ENCODE measurements at regions not wholly inside any gene's neighbourhood (a gene's known extent, or its start where the extent isn't known, plus 50 kb on each side); places are given as distances from the start of the nearest gene placed in this dataset.

DNA sequence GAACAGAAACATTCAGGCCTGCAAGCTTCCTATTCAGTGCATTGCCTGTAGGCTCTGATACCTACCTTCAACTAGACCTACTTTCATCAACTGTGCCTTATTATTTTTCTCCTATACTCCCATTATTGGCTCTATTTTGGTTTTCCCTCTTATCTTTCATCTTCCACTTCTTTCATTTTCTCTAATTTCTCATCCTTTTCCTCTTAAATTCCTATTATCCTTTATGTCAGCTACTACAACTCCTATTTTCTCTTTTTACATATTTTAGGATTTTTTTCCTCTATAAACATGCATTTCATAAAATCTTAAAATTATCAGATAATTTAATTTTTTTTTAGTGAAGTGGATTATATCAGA lies 61.6 kb upstream of the PRDM8 start:
- no peak for DNase-seq
- Histone ChIP-seq H3K27ac (no peak overlapping the region), H3K9me3 (no peaks in the 10 kb centered on the region), H3K36me3 (no peaks in the 10 kb centered on the region), H3K4me3 (no peak overlapping the region), H3K27me3 (no peaks in the 10 kb centered on the region), H3K4me1 (no peaks in the 10 kb centered on the region)
- intact Hi-C loops (cut with DNase I; ENCODE audit: low total_unique reads) = no loop called here
- TF ChIP-seq CTCF (IDR thresholded peaks at IDR 0.05) = no peak
- TF ChIP-seq POLR2A (IDR thresholded peaks at IDR 0.05) = no peak

DNA sequence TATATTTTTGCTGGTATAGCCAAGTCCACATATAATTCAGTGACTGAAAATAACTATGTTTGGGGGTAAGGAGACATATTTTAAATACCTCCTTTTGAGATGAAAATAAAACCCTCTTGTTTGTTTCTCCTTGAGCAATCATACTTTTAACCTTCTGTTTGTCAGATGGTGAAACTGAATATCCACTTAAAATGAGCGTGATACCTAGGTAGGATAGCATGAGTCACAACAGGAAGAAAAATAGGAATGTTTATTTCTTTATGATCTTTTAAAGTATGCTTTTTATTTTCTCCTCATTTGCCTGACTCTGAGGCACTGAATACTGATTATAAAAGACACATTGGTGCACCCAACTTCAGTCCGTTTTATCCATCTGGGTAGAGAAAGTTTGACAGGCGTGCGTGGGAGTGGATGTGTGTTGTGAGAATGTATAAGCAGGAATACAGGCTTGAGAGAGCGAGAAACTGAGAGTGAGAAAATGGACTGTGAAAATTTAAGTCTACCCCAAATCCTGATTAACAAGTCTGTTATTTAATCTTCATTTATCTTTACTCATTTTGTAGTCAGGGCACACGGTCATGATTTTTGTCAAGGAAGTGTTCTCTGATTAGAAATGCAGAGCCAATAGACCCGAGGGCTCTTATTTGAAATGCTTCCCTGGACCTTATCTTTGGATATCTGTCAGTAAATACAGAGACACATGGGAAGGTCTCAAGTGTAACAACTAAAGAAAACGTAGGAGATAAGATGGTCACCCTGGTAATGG lies 62.1 kb upstream of the ANTXR2 start:
- H3K27ac ChIP-seq = no peak overlapping the region
- no peak for DNase-seq
- no peaks in the 10 kb centered on the region for H3K4me1 ChIP-seq
- no peaks in the 10 kb centered on the region for H3K36me3 ChIP-seq
- H3K4me3 ChIP-seq = no peak overlapping the region
- intact Hi-C loops (cut with DNase I; ENCODE audit: low total_unique reads) = no loop called here
- no peaks in the 10 kb centered on the region for H3K9me3 ChIP-seq
- H3K27me3 ChIP-seq = no peaks in the 10 kb centered on the region
- TF ChIP-seq POLR2A (IDR thresholded peaks at IDR 0.05) (no peak), CTCF (IDR thresholded peaks at IDR 0.05) (no peak)

- Histone ChIP-seq H3K9me3 (no peaks in the 10 kb centered on the region), H3K36me3 (no peaks in the 10 kb centered on the region), H3K4me1 (no peaks in the 10 kb centered on the region), H3K4me3 (no peak overlapping the region), H3K27me3 (no peaks in the 10 kb centered on the region), H3K27ac (no peak overlapping the region)
- no peak for TF ChIP-seq POLR2A (IDR thresholded peaks at IDR 0.05)
- TF ChIP-seq CTCF (IDR thresholded peaks at IDR 0.05) = no peak
- intact Hi-C loops (cut with DNase I; ENCODE audit: low total_unique reads) = no loop called here
- DNase-seq = no peak
Measured at GRCh38 chr4:80133240-80133783, 60.3 kb upstream of the ANTXR2 start.

DNA sequence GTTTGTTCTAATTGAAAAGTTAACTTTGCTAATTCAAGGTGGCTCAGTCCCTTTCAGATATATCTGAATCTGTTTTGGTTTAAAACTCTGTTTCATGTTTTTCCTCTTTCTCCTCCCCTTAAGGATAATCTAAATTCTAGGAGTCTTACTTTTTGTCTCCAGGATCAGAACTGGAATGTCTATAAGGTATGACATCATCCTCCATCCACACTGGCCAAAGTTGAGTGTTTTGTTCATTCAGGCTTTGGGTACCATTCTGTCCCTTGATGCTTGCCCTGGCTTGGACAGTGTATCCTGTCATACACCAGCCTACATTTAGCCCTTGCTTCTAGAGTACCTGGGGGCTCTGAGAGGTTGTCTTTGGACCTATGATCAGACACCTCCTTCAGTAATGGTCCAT lies 56.8 kb upstream of the ANTXR2 start:
- H3K4me3 ChIP-seq = no peak overlapping the region
- no peaks in the 10 kb centered on the region for H3K27me3 ChIP-seq
- intact Hi-C loops (cut with DNase I; ENCODE audit: low total_unique reads) = no loop called here
- no peaks in the 10 kb centered on the region for H3K4me1 ChIP-seq
- no peaks in the 10 kb centered on the region for H3K36me3 ChIP-seq
- no peak for DNase-seq
- TF ChIP-seq CTCF (IDR thresholded peaks at IDR 0.05) (no peak), POLR2A (IDR thresholded peaks at IDR 0.05) (no peak)
- H3K27ac ChIP-seq = no peak overlapping the region
- H3K9me3 ChIP-seq = no peaks in the 10 kb centered on the region

GRCh38 chr4:80128941-80129340 lies 55.9 kb upstream of the ANTXR2 start:
- Histone ChIP-seq H3K27ac (no peak overlapping the region), H3K27me3 (no peaks in the 10 kb centered on the region), H3K4me1 (no peaks in the 10 kb centered on the region), H3K36me3 (no peaks in the 10 kb centered on the region), H3K9me3 (no peaks in the 10 kb centered on the region), H3K4me3 (no peak overlapping the region)
- no peak for DNase-seq
- TF ChIP-seq POLR2A (IDR thresholded peaks at IDR 0.05) = no peak
- no peak for TF ChIP-seq CTCF (IDR thresholded peaks at IDR 0.05)
- intact Hi-C loops (cut with DNase I; ENCODE audit: low total_unique reads) = no loop called here
